GM18511 (cell line): ENCODE measurements at regions not wholly inside any gene's neighbourhood (a gene's known extent, or its start where the extent isn't known, plus 50 kb on each side); places are given as distances from the start of the nearest gene placed in this dataset.

Source experiments
- ATAC-seq: cut with Tn5 transposase; IDR thresholded peaks from one replicate; pipeline ENCODE4 v1.9.1; 2021; ENCODE audit warnings: mild to moderate bottlenecking, moderate library complexity; ENCODE audit not compliant: unreplicated experiment

DNA sequence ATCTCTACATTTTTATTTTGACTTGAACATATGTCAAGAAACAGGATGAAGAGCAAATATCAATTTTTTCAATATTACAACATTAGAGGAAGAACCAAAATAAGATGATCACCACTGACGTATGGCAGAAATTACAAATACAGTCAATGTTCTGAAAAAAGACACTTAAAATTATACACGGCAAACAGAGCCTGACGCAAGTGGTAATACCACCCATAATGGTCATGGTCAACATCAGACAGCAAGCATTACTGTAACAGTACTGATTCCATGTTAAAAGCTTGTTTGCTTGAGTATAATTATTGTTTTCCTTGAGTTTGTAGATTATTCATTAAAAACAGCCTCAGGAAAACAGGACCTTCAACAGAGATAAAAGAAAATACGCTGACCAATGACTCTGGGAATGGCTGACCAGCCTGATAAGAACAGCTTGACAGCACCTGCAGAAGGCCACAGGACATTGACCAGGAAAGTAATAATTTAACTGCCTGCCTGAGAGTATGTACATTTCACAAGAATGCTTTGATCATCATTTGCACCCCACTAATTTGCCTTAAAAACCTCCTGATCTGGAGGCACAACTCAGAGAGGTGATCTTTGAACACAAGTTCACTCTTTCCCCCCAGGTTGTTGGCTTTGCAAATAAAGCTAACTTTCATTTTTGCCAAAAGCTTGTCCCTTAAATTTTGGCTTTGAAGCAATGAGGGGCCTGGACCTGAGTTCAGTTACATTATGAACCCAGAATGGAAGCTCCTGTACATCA is 187.3 kb downstream of the IPO8 start:
- no peak for ATAC-seq

GRCh38 chr12:30507576-30507975 is 188.1 kb downstream of the IPO8 start:
- no peak for ATAC-seq

DNA sequence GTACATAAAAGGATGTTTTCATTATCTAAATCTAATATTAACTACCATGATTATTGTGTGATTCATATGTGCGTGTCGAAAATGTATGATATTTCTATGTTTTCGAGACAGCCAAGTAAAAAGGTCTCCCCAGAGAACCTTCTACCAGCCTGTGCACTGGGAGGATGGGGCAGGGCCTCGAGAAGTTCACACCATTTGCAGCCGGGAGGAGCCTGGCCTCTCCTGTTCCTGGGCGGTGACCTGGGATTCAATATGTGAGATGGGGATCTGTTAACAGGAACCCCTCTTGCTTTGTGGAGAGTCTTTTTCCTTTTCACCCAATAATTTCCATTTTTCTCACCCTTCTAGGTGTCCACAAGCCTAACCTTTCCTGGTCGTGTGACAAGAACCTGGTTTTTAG is 189.3 kb downstream of the IPO8 start:
- ATAC-seq = no peak

DNA sequence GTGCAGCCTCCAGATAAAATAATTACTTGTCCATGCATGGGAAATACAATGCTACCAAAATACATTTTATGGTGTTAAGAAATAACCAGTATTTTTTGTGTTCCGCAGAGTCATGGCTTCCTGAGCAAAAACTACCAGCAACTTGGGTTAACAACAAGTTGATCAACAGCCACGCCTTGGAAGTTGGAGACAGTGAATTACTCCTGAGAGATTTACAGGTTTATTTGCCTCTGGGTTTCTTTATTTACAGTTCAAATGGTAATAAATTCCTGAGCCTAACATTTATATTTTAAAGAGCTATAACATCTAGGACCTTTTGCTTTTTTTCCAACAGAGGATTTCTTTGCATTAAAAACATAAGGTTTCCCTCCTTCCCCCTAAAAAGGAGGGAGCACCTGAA is 194.0 kb downstream of the IPO8 start:
- ATAC-seq = no peak

- no peak for ATAC-seq
Measured at GRCh38 chr12:30500532-30500931, 195.1 kb downstream of the IPO8 start.

DNA sequence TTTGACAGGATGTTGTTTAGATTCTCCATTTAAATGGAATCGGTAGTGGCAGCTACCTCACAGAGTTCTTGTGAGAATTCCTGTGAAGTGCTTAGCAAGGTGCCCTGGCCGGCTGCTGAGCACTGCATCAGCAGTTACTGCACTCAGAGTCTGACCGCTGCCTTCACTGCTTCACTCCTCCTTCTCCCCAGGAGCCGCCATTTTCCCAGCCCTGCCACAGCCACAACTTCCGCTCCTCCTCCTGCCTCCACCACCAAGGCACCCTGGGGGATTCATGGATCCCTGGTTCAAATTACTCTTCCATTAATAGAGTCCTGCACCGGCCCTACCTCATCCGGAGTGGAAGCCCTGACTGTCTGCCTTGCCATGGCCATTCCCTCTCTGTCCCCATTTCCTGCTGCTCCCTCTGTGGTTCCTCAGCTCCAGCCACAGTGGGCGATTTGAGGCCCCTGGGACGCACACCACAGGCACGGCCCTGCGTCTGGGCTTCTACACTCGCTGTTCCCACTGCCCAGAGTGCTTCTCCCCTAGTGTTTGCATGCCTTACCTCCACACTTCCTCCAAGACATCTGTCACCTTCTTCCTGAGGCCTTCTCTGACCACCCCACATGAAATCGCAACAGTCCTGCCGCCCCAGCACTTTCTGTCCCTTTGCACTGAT is 210.3 kb downstream of the IPO8 start:
- ATAC-seq = no peak

GRCh38 chr12:30484658-30485057 is 211.0 kb downstream of the IPO8 start:
- no peak for ATAC-seq

DNA sequence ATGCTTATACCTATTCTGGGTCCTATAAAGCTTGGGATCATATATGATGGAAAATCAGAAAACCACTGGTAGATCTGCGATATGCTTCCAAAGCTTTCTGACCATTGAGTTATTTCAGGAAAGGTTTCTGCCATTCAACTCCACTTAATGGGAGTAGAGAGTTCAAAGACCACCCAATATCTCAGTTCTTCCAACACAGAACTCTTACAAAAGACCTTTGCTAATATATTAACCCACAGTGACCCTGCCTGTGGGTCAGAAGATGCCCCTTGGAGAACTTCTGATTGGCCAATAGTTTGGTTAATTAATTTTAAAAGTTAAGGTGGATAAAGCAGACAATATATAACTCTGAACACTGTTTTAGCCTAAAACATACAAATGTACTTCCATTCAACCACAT is 213.0 kb downstream of the IPO8 start:
- no peak for ATAC-seq

GRCh38 chr12:30473274-30473673 is 222.4 kb downstream of the IPO8 start:
- ATAC-seq = no peak

DNA sequence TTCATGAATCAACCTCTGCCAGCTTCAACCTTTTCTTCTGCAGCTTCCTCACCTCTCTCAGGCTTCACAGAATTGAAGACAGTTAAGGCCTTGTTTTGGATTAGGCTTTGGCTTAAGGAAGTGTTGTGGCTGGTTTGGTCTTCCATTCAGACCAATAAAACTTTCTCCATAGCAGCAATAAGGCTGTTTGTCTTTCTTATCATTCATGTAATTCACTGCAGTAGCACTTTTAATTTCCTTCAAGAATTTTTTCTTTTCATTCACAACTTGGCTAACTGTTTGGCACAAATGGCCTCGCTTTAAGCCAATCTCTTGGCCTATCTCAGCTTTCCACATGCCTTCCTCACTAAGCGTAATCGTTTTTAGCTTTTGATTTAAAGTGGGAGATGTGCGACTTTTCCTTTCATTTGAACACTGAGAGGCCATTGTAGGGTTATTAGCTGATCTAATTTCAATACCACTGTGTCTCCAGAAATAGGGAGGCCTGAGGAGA is 229.5 kb downstream of the IPO8 start:
- no peak for ATAC-seq

GRCh38 chr12:30463636-30464035 is 232.0 kb downstream of the IPO8 start:
- no peak for ATAC-seq

DNA sequence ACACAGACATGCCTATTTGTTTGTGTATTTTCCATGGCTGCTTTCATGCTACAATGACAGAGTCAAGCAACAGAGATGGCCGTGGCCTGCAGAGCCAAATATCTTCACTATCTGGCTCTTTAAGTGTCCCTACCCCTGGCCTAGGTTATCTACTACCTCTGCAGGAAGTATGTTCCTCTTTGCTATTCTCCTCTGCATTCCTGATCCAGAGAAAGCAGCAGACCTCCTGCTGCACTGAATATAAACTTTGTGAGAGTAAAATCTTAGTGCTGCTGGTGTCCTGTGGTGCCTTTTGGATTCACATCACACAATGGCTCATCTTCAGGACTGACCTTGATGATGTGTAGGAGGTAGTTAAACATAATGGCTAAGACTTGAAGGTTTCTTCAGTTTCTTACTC is 233.4 kb downstream of the IPO8 start:
- no peak for ATAC-seq

GRCh38 chr12:30461026-30461615 is 234.5 kb downstream of the IPO8 start:
- no peak for ATAC-seq

DNA sequence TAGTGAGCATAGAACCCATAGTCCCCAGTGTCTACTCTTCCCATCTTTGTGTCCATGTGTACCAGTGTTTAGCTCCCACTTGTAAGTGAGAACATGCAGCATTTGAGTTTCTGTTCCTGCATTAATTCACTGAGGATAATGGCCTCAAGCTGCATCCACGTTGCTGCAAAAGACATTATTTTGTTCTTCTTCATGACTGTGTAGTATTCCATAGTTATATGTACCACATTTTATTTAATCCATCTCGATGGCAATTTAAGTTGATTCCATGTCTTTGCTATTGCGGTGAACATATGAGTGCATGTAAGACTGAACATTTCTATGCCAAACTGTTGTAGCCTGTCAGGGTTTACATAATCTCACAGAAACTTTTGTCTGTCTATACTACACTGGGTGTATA is 237.2 kb downstream of the IPO8 start:
- ATAC-seq = no peak

DNA sequence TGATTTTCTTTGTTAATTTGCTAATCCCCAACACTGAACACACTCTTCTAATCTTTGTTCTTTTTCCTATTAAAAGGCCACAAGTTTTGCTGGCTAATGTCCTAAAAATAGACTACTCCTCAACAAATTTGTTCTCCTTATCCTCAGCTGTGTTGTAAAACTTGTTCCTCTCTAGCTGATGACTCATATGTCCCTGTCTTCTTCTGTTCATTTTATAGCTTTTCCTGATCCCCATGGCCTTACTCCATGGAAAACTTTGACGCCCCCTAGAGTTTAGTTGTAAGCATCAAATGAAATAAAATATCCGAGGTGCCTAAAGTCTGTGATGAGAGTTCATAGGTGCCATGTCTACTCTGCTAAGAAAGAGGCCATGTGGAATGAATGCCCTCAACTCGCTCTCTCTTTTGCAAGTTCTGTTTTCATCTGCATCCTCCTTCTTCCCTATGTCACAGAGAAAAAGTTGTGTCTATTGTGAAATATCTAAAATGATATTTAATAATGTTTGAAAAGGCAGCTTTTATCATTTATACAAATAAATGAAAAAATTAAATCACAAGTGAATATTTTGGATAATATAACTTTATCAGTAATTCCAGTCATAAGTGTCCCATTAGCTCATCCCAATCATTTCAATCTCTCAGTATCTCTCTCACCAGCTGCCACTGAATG is 237.9 kb downstream of the IPO8 start:
- no peak for ATAC-seq

DNA sequence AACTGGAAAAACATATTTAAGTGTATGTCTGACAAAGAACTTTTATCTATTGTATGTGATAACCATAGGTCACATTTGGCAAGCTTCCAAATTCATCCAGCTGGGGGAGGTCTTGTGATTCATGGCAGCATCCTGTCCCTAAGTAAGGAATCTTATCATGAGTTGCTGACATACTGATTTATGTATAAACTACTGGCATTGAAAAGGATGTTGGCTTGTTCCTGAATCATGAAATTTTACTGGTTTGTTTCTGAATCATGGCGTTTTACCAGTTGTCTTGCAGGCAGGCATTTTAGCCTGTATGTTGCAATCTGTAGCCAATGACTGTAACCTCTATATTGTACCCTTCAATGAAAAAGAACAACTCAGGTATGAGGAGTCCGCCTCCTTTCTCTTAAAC is 244.8 kb downstream of the IPO8 start:
- no peak for ATAC-seq

GRCh38 chr12:30450226-30450625 is 245.4 kb downstream of the IPO8 start:
- ATAC-seq = no peak

DNA sequence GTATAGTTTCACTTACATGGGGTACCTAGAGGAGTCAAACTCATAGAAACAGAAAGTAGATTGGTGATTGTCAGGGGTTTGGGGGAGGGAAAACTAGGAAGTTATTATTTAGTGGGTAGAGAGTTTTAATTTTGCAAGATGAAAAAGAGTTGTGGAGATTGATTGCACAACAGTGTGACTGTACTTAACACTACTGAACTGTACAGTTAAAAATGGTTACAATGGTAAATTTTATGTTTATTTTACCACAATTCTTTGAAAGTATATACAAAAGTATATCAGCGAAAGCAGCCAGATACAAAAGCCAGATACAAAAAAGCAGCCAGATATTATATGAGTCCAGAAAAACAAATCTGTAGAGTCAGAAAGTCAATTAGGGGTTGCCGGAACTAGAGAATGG is 247.6 kb downstream of the IPO8 start:
- ATAC-seq = no peak

- no peak for ATAC-seq
Measured at GRCh38 chr12:30447061-30447750, 248.5 kb downstream of the IPO8 start.

GRCh38 chr12:30442461-30442860 is 253.2 kb downstream of the IPO8 start:
- no peak for ATAC-seq
